ENCODE measurements at regions not wholly inside any gene's neighbourhood (a gene's known extent, or its start where the extent isn't known, plus 50 kb on each side); places are given as distances from the start of the nearest gene placed in this dataset.

- DNase-seq, result no peak
- intact Hi-C loops (cut with DNase I, micrococcal nuclease), result no loop called here
- ATAC-seq, result no peak
Observed at GRCh38 chr4:159489646-159490045, 386.8 kb downstream of the RAPGEF2 start.

GRCh38 chr4:159495515-159496236, 392.8 kb downstream of the RAPGEF2 start:
- no peak for DNase-seq
- ATAC-seq, result no peak
- intact Hi-C loops (cut with DNase I, micrococcal nuclease), result no loop called here

- intact Hi-C loops (cut with DNase I, micrococcal nuclease), result no loop called here
- no peak for ATAC-seq
- DNase-seq, result no peak
Observed at GRCh38 chr4:159496248-159496647, 393.4 kb downstream of the RAPGEF2 start.

- no peak for ATAC-seq
- no peak for DNase-seq
- intact Hi-C loops (cut with DNase I, micrococcal nuclease), result no loop called here
Observed at GRCh38 chr4:159497936-159498335, 395.1 kb downstream of the RAPGEF2 start.

GRCh38 chr4:159498446-159499115, 395.7 kb downstream of the RAPGEF2 start:
- no peak for ATAC-seq
- intact Hi-C loops (cut with DNase I, micrococcal nuclease), result no loop called here
- DNase-seq, result no peak

GRCh38 chr4:159500861-159501260, 398.0 kb downstream of the RAPGEF2 start:
- DNase-seq, result no peak
- intact Hi-C loops (cut with DNase I, micrococcal nuclease), result no loop called here
- no peak for ATAC-seq

GRCh38 chr4:159503236-159504008, 400.5 kb downstream of the RAPGEF2 start:
- intact Hi-C loops (cut with DNase I, micrococcal nuclease), result no loop called here
- no peak for ATAC-seq
- DNase-seq, result no peak

GRCh38 chr4:159504684-159505083, 401.8 kb downstream of the RAPGEF2 start:
- no peak for ATAC-seq
- intact Hi-C loops (cut with DNase I, micrococcal nuclease), result no loop called here
- DNase-seq, result no peak

GRCh38 chr4:159505266-159505975, 402.5 kb downstream of the RAPGEF2 start:
- intact Hi-C loops (cut with DNase I, micrococcal nuclease), result no loop called here
- no peak for ATAC-seq
- DNase-seq, result no peak

- intact Hi-C loops (cut with DNase I, micrococcal nuclease), result no loop called here
- DNase-seq (no peak), ATAC-seq (no peak)
Observed at GRCh38 chr4:159506801-159507517, 404.1 kb downstream of the RAPGEF2 start.

- ATAC-seq (no peak), DNase-seq (no peak)
- intact Hi-C loops (cut with DNase I, micrococcal nuclease), result no loop called here
Observed at GRCh38 chr4:159508917-159509500, 406.1 kb downstream of the RAPGEF2 start.

- intact Hi-C loops (cut with DNase I, micrococcal nuclease), result no loop called here
- ATAC-seq (no peak), DNase-seq (no peak)
Observed at GRCh38 chr4:159512348-159512747, 409.5 kb downstream of the RAPGEF2 start.

- ATAC-seq, result no peak
- intact Hi-C loops (cut with DNase I, micrococcal nuclease), result no loop called here
Observed at GRCh38 chr4:159515314-159516025, 412.6 kb downstream of the RAPGEF2 start.

GRCh38 chr4:159516556-159517140, 413.8 kb downstream of the RAPGEF2 start:
- ATAC-seq (no peak), DNase-seq (no peak)
- intact Hi-C loops (cut with DNase I, micrococcal nuclease), result no loop called here

More at GRCh38 chr4:159515314-159516025, 412.6 kb downstream of the RAPGEF2 start:
- DNase-seq, result no peak

GRCh38 chr4:159520074-159520473, 417.2 kb downstream of the RAPGEF2 start:
- DNase-seq, result no peak
- intact Hi-C loops (cut with DNase I, micrococcal nuclease), result no loop called here
- ATAC-seq, result no peak

- ATAC-seq (no peak), DNase-seq (no peak)
- intact Hi-C loops (cut with DNase I, micrococcal nuclease), result no loop called here
Observed at GRCh38 chr4:159526172-159526571, 423.3 kb downstream of the RAPGEF2 start.

GRCh38 chr4:159534655-159535054, 431.8 kb downstream of the RAPGEF2 start:
- DNase-seq (no peak), ATAC-seq (no peak)
- intact Hi-C loops (cut with DNase I, micrococcal nuclease), result no loop called here
